ENCODE measurements at regions not wholly inside any gene's neighbourhood (a gene's known extent, or its start where the extent isn't known, plus 50 kb on each side); places are given as distances from the start of the nearest gene placed in this dataset.
"Not testable (repeated sequence)": the region's sequence is repeated elsewhere in the genome, so short reads cannot be mapped to it uniquely, and the experiment has no call there.

- not testable (repeated sequence) for TF ChIP-seq CTCF (IDR thresholded peaks at IDR 0.05; ENCODE audit: low read length); EZH2 (optimal IDR thresholded peaks at IDR 0.05; ENCODE audit: low read depth, low read length); EZH2phosphoT487 (IDR thresholded peaks at IDR 0.05; ENCODE audit: low read length)
Observed at GRCh38 chr21:38899985-38900384, 94.3 kb downstream of the ETS2 start.

All from MM.1S (cell line).